Body of pancreas (tissue), 4 donors: ENCODE measurements at regions not wholly inside any gene's neighbourhood (a gene's known extent, or its start where the extent isn't known, plus 50 kb on each side); places are given as distances from the start of the nearest gene placed in this dataset.
"Not testable (repeated sequence)": the region's sequence is repeated elsewhere in the genome, so short reads cannot be mapped to it uniquely, and the experiment has no call there.

ENCODE experiments used
- CTCF ChIP-seq, 7 experiments: fragments of 450-650 bp in 4 of 7; fragments of 200-600 bp in 3 of 7; sonication (generic) in 3 of 7; IDR thresholded peaks; one replicate each; pipeline ENCODE4 v1.5.1; 2016 to 2019; ENCODE audit warnings: antibody characterized with exemption in 7 of 7
- POLR2A ChIP-seq, 3 donors: fragments of 450-650 bp; IDR thresholded peaks; one replicate each; pipeline ENCODE4 v1.6.1; 2016; ENCODE audit warnings: antibody characterized with exemption in 3 of 3, mild to moderate bottlenecking in 2 of 3

GRCh38 chr21:10022745-10023144, 498.6 kb upstream of the TPTE start:
- not testable (repeated sequence) for TF ChIP-seq POLR2A, CTCF (IDR thresholded peaks at IDR 0.05)
